GM12878 (cell line): ENCODE measurements at regions not wholly inside any gene's neighbourhood (a gene's known extent, or its start where the extent isn't known, plus 50 kb on each side); places are given as distances from the start of the nearest gene placed in this dataset.

Source experiments
- EP300 ChIP-seq, 2 experiments: fragments of 150-350 bp in 1 of 2; IDR thresholded peaks; 2 replicates each; pipeline ENCODE4 v1.6.1; 2011 to 2012; ENCODE audit warnings: low read depth in 2 of 2, low read length in 2 of 2, borderline replicate concordance in 1 of 2, improper control_type of control experiment in 1 of 2, inconsistent platforms in 1 of 2; ENCODE audit not compliant: control insufficient read depth in 1 of 2
- JUNB ChIP-seq: IDR thresholded peaks from 2 replicates; pipeline ENCODE4 v1.6.1; 2016; ENCODE audit warnings: antibody characterized with exemption, mild to moderate bottlenecking
- RCOR1 ChIP-seq: conservative IDR thresholded peaks from 2 replicates; pipeline ENCODE4 v1.6.1; 2012; ENCODE audit warnings: low read depth, low read length, improper control_type of control experiment
- TF ChIP-seq, protein P1 (sequence below): fragments of 450-650 bp; IDR thresholded peaks from 2 replicates; pipeline ENCODE4 v1.6.1; 2017; ENCODE audit warnings: antibody characterized with exemption, mild to moderate bottlenecking, moderate library complexity
- TF ChIP-seq, protein P2 (sequence below), 3 experiments: IDR thresholded peaks in 2 of 3; conservative IDR thresholded peaks in 1 of 3; 2 replicates each; pipeline ENCODE4 v1.5.1; 2011; ENCODE audit warnings: low read depth in 3 of 3, low read length in 3 of 3, mild to moderate bottlenecking in 3 of 3, control low read depth in 2 of 3, moderate library complexity in 2 of 3, inconsistent platforms in 1 of 3, mixed read lengths in 1 of 3; ENCODE audit not compliant: control insufficient read depth in 2 of 3, insufficient read depth in 1 of 3; ENCODE audit errors: extremely low read depth in 1 of 3
- TF ChIP-seq, protein P3 (sequence below): IDR thresholded peaks from 2 replicates; pipeline ENCODE4 v1.6.1; 2011; ENCODE audit warnings: low read depth, low read length, improper control_type of control experiment, borderline replicate concordance
- TF ChIP-seq, protein P4 (sequence below): IDR thresholded peaks from 2 replicates; pipeline ENCODE4 v1.6.1; 2011; ENCODE audit warnings: low read depth, mild to moderate bottlenecking, low read length, moderate library complexity, borderline replicate concordance; ENCODE audit errors: extremely low read depth

DNA sequence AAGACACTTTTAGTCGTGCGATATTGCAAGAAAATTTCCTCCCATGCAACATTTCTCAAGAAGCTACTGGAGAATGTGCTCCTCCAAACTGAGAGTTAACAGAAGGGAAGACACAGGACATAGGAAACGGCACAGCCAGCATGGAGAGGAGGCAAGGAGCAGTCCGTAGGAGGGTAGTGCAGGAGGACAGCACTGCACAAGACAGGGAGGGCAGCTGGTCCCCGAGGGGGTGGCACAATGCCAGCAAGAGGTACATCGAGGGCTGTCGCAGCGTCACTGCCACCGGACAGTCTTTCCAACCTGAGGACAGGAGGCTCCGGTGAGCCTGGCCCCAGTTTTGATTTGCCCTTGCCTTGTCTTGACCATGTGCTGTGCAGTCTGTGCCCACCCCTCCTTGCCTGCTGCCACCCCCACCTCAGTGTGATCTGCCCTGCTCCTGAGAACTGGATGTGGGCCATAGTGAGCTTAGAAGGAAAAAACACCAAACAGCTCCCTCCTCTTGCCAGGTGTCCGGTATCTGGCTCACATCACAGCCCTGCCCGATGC is 81.6 kb upstream of the LAPTM4A start:
- TF ChIP-seq JUNB = no peak
- TF ChIP-seq, protein P1, sequence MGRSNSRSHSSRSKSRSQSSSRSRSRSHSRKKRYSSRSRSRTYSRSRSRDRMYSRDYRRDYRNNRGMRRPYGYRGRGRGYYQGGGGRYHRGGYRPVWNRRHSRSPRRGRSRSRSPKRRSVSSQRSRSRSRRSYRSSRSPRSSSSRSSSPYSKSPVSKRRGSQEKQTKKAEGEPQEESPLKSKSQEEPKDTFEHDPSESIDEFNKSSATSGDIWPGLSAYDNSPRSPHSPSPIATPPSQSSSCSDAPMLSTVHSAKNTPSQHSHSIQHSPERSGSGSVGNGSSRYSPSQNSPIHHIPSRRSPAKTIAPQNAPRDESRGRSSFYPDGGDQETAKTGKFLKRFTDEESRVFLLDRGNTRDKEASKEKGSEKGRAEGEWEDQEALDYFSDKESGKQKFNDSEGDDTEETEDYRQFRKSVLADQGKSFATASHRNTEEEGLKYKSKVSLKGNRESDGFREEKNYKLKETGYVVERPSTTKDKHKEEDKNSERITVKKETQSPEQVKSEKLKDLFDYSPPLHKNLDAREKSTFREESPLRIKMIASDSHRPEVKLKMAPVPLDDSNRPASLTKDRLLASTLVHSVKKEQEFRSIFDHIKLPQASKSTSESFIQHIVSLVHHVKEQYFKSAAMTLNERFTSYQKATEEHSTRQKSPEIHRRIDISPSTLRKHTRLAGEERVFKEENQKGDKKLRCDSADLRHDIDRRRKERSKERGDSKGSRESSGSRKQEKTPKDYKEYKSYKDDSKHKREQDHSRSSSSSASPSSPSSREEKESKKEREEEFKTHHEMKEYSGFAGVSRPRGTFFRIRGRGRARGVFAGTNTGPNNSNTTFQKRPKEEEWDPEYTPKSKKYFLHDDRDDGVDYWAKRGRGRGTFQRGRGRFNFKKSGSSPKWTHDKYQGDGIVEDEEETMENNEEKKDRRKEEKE = no peak
- TF ChIP-seq RCOR1 = no peak
- TF ChIP-seq, protein P2, sequence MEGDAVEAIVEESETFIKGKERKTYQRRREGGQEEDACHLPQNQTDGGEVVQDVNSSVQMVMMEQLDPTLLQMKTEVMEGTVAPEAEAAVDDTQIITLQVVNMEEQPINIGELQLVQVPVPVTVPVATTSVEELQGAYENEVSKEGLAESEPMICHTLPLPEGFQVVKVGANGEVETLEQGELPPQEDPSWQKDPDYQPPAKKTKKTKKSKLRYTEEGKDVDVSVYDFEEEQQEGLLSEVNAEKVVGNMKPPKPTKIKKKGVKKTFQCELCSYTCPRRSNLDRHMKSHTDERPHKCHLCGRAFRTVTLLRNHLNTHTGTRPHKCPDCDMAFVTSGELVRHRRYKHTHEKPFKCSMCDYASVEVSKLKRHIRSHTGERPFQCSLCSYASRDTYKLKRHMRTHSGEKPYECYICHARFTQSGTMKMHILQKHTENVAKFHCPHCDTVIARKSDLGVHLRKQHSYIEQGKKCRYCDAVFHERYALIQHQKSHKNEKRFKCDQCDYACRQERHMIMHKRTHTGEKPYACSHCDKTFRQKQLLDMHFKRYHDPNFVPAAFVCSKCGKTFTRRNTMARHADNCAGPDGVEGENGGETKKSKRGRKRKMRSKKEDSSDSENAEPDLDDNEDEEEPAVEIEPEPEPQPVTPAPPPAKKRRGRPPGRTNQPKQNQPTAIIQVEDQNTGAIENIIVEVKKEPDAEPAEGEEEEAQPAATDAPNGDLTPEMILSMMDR (IDR thresholded peaks at IDR 0.05 in 2 of 3, conservative IDR thresholded peaks at IDR 0.05 in 1 of 3; ENCODE audit: control insufficient read depth in 2 of 3, extremely low read depth in 1 of 3, insufficient read depth in 1 of 3, low read depth in 3 of 3, low read length in 3 of 3) = no peak
- TF ChIP-seq, protein P3, sequence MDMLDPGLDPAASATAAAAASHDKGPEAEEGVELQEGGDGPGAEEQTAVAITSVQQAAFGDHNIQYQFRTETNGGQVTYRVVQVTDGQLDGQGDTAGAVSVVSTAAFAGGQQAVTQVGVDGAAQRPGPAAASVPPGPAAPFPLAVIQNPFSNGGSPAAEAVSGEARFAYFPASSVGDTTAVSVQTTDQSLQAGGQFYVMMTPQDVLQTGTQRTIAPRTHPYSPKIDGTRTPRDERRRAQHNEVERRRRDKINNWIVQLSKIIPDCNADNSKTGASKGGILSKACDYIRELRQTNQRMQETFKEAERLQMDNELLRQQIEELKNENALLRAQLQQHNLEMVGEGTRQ = no peak
- TF ChIP-seq, protein P4, sequence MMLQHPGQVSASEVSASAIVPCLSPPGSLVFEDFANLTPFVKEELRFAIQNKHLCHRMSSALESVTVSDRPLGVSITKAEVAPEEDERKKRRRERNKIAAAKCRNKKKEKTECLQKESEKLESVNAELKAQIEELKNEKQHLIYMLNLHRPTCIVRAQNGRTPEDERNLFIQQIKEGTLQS = no peak
- no peak for TF ChIP-seq EP300 (IDR thresholded peaks at IDR 0.05; ENCODE audit: borderline replicate concordance in 1 of 2, control insufficient read depth in 1 of 2, low read depth in 2 of 2, low read length in 2 of 2)
